H1 (cell line): ENCODE measurements at regions not wholly inside any gene's neighbourhood (a gene's known extent, or its start where the extent isn't known, plus 50 kb on each side); places are given as distances from the start of the nearest gene placed in this dataset.

Source experiments
- HDAC2 ChIP-seq, 2 experiments: fragments of 300-600 bp in 1 of 2; sonication (generic) in 1 of 2; IDR thresholded peaks; 2 replicates each; pipeline ENCODE4 v1.6.1; 2011 to 2012; ENCODE audit warnings: low read depth in 2 of 2, low read length in 2 of 2, mild to moderate bottlenecking in 2 of 2, moderate library complexity in 2 of 2, borderline replicate concordance in 1 of 2, inconsistent platforms in 1 of 2
- TF ChIP-seq, protein P1 (sequence below): fragments of 300-600 bp; sonication (generic); IDR thresholded peaks from 2 replicates; pipeline ENCODE4 v1.7.1; 2012; ENCODE audit warnings: low read length, moderate library complexity, mild to moderate bottlenecking, inconsistent platforms; ENCODE audit not compliant: insufficient replicate concordance

- TF ChIP-seq, protein P1, sequence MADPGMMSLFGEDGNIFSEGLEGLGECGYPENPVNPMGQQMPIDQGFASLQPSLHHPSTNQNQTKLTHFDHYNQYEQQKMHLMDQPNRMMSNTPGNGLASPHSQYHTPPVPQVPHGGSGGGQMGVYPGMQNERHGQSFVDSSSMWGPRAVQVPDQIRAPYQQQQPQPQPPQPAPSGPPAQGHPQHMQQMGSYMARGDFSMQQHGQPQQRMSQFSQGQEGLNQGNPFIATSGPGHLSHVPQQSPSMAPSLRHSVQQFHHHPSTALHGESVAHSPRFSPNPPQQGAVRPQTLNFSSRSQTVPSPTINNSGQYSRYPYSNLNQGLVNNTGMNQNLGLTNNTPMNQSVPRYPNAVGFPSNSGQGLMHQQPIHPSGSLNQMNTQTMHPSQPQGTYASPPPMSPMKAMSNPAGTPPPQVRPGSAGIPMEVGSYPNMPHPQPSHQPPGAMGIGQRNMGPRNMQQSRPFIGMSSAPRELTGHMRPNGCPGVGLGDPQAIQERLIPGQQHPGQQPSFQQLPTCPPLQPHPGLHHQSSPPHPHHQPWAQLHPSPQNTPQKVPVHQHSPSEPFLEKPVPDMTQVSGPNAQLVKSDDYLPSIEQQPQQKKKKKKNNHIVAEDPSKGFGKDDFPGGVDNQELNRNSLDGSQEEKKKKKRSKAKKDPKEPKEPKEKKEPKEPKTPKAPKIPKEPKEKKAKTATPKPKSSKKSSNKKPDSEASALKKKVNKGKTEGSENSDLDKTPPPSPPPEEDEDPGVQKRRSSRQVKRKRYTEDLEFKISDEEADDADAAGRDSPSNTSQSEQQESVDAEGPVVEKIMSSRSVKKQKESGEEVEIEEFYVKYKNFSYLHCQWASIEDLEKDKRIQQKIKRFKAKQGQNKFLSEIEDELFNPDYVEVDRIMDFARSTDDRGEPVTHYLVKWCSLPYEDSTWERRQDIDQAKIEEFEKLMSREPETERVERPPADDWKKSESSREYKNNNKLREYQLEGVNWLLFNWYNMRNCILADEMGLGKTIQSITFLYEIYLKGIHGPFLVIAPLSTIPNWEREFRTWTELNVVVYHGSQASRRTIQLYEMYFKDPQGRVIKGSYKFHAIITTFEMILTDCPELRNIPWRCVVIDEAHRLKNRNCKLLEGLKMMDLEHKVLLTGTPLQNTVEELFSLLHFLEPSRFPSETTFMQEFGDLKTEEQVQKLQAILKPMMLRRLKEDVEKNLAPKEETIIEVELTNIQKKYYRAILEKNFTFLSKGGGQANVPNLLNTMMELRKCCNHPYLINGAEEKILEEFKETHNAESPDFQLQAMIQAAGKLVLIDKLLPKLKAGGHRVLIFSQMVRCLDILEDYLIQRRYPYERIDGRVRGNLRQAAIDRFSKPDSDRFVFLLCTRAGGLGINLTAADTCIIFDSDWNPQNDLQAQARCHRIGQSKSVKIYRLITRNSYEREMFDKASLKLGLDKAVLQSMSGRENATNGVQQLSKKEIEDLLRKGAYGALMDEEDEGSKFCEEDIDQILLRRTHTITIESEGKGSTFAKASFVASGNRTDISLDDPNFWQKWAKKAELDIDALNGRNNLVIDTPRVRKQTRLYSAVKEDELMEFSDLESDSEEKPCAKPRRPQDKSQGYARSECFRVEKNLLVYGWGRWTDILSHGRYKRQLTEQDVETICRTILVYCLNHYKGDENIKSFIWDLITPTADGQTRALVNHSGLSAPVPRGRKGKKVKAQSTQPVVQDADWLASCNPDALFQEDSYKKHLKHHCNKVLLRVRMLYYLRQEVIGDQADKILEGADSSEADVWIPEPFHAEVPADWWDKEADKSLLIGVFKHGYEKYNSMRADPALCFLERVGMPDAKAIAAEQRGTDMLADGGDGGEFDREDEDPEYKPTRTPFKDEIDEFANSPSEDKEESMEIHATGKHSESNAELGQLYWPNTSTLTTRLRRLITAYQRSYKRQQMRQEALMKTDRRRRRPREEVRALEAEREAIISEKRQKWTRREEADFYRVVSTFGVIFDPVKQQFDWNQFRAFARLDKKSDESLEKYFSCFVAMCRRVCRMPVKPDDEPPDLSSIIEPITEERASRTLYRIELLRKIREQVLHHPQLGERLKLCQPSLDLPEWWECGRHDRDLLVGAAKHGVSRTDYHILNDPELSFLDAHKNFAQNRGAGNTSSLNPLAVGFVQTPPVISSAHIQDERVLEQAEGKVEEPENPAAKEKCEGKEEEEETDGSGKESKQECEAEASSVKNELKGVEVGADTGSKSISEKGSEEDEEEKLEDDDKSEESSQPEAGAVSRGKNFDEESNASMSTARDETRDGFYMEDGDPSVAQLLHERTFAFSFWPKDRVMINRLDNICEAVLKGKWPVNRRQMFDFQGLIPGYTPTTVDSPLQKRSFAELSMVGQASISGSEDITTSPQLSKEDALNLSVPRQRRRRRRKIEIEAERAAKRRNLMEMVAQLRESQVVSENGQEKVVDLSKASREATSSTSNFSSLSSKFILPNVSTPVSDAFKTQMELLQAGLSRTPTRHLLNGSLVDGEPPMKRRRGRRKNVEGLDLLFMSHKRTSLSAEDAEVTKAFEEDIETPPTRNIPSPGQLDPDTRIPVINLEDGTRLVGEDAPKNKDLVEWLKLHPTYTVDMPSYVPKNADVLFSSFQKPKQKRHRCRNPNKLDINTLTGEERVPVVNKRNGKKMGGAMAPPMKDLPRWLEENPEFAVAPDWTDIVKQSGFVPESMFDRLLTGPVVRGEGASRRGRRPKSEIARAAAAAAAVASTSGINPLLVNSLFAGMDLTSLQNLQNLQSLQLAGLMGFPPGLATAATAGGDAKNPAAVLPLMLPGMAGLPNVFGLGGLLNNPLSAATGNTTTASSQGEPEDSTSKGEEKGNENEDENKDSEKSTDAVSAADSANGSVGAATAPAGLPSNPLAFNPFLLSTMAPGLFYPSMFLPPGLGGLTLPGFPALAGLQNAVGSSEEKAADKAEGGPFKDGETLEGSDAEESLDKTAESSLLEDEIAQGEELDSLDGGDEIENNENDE, result no peak
- TF ChIP-seq HDAC2 (IDR thresholded peaks at IDR 0.05; ENCODE audit: borderline replicate concordance in 1 of 2, low read depth in 2 of 2, low read length in 2 of 2), result no peak
- TF ChIP-seq, all 59 proteins: peak for 0
Observed at GRCh38 chr9:25366906-25367305, 311.3 kb downstream of the TUSC1 start (continued).
